ENCODE measurements at regions not wholly inside any gene's neighbourhood (a gene's known extent, or its start where the extent isn't known, plus 50 kb on each side); places are given as distances from the start of the nearest gene placed in this dataset.

- no peak for DNase-seq
- intact Hi-C loops (cut with DNase I): no loop called here
- no peak for ATAC-seq
Measured at GRCh38 chr19:29342721-29343120, 129.8 kb upstream of the UQCRFS1 start.

GRCh38 chr19:29364224-29364726 is 151.3 kb upstream of the UQCRFS1 start:
- DNase-seq (no peak), ATAC-seq (no peak)
- intact Hi-C loops (cut with DNase I): no loop called here

GRCh38 chr19:29364999-29365398 is 152.0 kb upstream of the UQCRFS1 start:
- ATAC-seq (no peak), DNase-seq (no peak)
- intact Hi-C loops (cut with DNase I): no loop called here

- intact Hi-C loops (cut with DNase I): no loop called here
- DNase-seq (no peak), ATAC-seq (no peak)
Measured at GRCh38 chr19:29365836-29366417, 153.0 kb upstream of the UQCRFS1 start.

GRCh38 chr19:29366757-29367156 is 153.8 kb upstream of the UQCRFS1 start:
- intact Hi-C loops (cut with DNase I): no loop called here
- DNase-seq: no peak
- no peak for ATAC-seq

- no peak for DNase-seq
- ATAC-seq: no peak
- intact Hi-C loops (cut with DNase I): no loop called here
Measured at GRCh38 chr19:29367791-29368222, 154.9 kb upstream of the UQCRFS1 start.

GRCh38 chr19:29370276-29370675 is 155.5 kb upstream of the VSTM2B start:
- intact Hi-C loops (cut with DNase I): no loop called here
- ATAC-seq (no peak), DNase-seq (no peak)

- intact Hi-C loops (cut with DNase I): no loop called here
- DNase-seq (no peak), ATAC-seq (no peak)
Measured at GRCh38 chr19:29371251-29372090, 154.3 kb upstream of the VSTM2B start.

GRCh38 chr19:29372091-29372415 is 153.7 kb upstream of the VSTM2B start:
- DNase-seq: no peak
- intact Hi-C loops (cut with DNase I): no loop called here
- ATAC-seq: no peak

- ATAC-seq: no peak
- intact Hi-C loops (cut with DNase I): no loop called here
- no peak for DNase-seq
Measured at GRCh38 chr19:29372461-29372860, 153.3 kb upstream of the VSTM2B start.

GRCh38 chr19:29372921-29373797 is 152.6 kb upstream of the VSTM2B start:
- no peak for ATAC-seq
- no peak for DNase-seq
- intact Hi-C loops (cut with DNase I): no loop called here

GRCh38 chr19:29375429-29376119 is 150.2 kb upstream of the VSTM2B start:
- intact Hi-C loops (cut with DNase I): no loop called here
- no peak for ATAC-seq
- no peak for DNase-seq

GRCh38 chr19:29376855-29377354 is 148.9 kb upstream of the VSTM2B start:
- ATAC-seq (no peak), DNase-seq (no peak)
- intact Hi-C loops (cut with DNase I): no loop called here

- ATAC-seq: no peak
- DNase-seq: no peak
- intact Hi-C loops (cut with DNase I): no loop called here
Measured at GRCh38 chr19:29378126-29378525, 147.7 kb upstream of the VSTM2B start.

GRCh38 chr19:29378543-29379080 is 147.2 kb upstream of the VSTM2B start:
- no peak for ATAC-seq
- intact Hi-C loops (cut with DNase I): no loop called here
- DNase-seq: no peak

- ATAC-seq (no peak), DNase-seq (no peak)
- intact Hi-C loops (cut with DNase I): no loop called here
Measured at GRCh38 chr19:29379257-29380021, 146.4 kb upstream of the VSTM2B start.

GRCh38 chr19:29380581-29380980 is 145.2 kb upstream of the VSTM2B start:
- intact Hi-C loops (cut with DNase I): no loop called here
- no peak for ATAC-seq
- no peak for DNase-seq

All from left cardiac atrium (tissue), 4 donors.